NB4 (cell line): ENCODE measurements at regions not wholly inside any gene's neighbourhood (a gene's known extent, or its start where the extent isn't known, plus 50 kb on each side); places are given as distances from the start of the nearest gene placed in this dataset.

ENCODE experiments used
- CTCF ChIP-seq: IDR thresholded peaks from one replicate; pipeline ENCODE4 v1.5.1; 2012; ENCODE audit warnings: low read depth, low read length
- MAX ChIP-seq: IDR thresholded peaks from 2 replicates; pipeline ENCODE4 v1.6.1; 2011; ENCODE audit warnings: low read depth, low read length
- MYC ChIP-seq: IDR thresholded peaks from 2 replicates; pipeline ENCODE4 v1.6.1; 2011; ENCODE audit warnings: low read depth, low read length
- POLR2A ChIP-seq: IDR thresholded peaks from 2 replicates; pipeline ENCODE4 v1.6.1; 2011; ENCODE audit warnings: mild to moderate bottlenecking; ENCODE audit not compliant: insufficient read length; ENCODE audit errors: extremely low read depth

DNA sequence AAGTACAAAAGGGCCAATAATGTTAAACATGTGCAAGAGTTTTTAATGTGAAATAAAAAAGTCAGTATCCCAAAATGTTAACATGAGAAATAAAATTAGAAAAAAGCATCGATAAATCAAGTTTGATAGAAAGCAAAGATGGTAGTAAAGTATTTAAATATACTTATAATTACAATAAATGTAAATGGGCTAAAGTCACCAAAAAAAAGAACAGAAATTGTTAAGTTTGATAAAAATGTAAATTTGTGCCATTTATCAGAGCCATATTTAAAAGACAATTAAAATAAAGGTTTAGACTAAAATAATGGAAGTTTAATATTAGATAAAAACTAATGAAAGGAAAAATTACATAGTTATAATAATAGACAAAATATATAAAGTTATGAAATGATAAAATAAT, 500.5 kb downstream of the TMEM232 start:
- TF ChIP-seq CTCF (no peak), MYC (no peak), POLR2A (no peak), MAX (no peak)
